Stimulated activated CD8-positive, alpha-beta memory T cell treated with anti-CD3 and anti-CD28 coated beads, Interleukin-2, amount 100 ng/mL, for 48 hours (primary cell): ENCODE measurements at regions not wholly inside any gene's neighbourhood (a gene's known extent, or its start where the extent isn't known, plus 50 kb on each side); places are given as distances from the start of the nearest gene placed in this dataset.

Source experiments
- DNase-seq, 2 donors: peaks; one replicate each; pipeline ENCODE4 v3.0.0-alpha.2; 2020; ENCODE audit warnings: low read depth in 2 of 2

DNA sequence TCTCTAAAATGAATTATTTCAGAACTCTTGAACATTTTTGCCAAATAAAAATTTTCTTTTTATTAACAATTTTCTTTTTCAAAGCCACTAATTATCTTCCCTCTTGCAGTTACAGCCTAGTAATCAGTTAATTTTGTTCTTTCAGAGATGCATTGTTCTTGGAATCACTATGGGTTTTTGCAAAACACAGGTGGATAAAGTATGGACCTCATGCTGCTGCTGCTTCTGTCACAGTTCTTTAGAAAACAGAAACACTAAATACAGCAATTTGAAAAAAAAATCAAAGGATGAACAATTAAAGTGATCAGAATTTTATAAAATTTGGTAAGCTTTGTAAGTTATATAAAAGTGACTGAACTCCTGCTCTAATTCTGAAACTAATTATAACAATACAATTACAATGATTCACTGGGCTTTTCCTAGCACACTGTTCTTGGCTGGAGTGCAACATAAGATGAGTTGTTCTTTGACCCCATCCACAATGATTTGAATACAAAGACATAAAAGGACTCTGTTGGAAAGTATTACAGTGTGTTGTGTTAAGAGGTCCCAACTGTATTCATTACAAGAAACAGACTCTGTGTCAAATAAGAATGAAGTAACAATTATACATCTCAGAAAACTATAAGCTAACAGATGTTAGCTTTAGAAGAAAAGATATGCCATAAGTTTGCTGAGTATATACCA lies 59.4 kb upstream of the GK2 start:
- DNase-seq: no peak

DNA sequence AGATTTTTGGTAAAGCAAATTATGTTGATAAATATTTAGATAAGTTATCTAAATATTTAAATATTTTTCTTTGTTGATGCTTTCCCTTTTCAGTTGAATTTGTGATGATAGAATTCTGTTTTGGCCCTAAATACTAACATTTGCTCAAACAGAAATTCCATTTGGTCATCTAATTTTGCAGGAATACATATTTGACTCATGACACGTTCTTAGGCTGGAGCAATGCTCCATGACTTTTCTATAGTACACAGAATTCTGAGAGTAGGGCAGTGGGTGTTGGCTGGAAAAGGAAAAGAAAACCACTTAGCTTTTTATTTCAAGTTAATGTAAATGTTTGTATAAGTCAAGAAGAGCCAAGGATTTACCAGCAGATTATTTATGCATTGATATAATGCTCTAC lies 58.6 kb upstream of the GK2 start:
- DNase-seq: no peak
